ENCODE measurements at regions not wholly inside any gene's neighbourhood (a gene's known extent, or its start where the extent isn't known, plus 50 kb on each side); places are given as distances from the start of the nearest gene placed in this dataset.
A peak's percentile ranks its signal among the peaks of the same experiment; 100 is the strongest.

DNA sequence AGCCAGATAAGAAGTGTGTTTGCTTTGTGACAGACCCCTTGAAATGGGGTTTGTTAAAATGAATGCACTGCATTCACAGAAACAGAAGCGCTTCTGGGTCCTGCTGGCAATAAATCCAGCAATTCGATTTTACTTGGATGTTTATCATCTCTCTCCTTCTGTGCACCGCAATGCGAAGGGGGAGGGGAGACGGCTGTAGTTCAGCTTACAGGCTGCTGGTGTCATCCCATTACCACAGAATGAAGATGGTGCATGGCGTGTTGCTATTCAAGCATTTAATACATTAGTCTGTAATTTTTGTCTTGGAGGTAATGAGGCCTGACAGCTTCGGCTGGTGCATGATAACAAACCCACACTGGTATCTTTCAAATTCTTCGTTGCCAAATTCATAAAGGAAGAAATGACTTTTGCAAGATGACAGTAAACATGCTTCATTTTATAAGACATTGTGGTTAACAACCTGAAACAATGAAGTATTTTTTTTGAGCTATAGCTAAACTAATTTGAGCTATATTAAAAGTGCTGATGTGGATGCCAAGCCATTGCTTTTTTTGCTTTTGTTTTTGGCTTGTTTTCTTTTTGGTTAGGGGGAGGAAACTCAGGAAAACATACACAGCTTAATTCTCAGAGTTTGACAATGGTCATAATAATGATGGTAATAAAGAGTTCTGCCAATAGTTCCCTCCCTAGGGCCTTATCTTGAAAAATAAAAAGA, 418.3 kb downstream of the OTOL1 start:
- no peak for TF ChIP-seq ZNF567 (CRISPR knock-in tag; IDR thresholded peaks at IDR 0.05; ENCODE audit: borderline replicate concordance)
- no peak for TF ChIP-seq ZBTB7A (CRISPR knock-in tag; IDR thresholded peaks at IDR 0.05)
- no peak for TF ChIP-seq TCF7 (IDR thresholded peaks at IDR 0.05; ENCODE audit: low read depth)
- no peak for TF ChIP-seq CHD2 (IDR thresholded peaks at IDR 0.05; ENCODE audit: low read depth, low read length)
- no peak for TF ChIP-seq SIN3A (IDR thresholded peaks at IDR 0.05; ENCODE audit: borderline replicate concordance, low read depth, low read length)
- no peak for TF ChIP-seq RAD21 (CRISPR knock-in tag; IDR thresholded peaks at IDR 0.05)
- TF ChIP-seq, protein P1, sequence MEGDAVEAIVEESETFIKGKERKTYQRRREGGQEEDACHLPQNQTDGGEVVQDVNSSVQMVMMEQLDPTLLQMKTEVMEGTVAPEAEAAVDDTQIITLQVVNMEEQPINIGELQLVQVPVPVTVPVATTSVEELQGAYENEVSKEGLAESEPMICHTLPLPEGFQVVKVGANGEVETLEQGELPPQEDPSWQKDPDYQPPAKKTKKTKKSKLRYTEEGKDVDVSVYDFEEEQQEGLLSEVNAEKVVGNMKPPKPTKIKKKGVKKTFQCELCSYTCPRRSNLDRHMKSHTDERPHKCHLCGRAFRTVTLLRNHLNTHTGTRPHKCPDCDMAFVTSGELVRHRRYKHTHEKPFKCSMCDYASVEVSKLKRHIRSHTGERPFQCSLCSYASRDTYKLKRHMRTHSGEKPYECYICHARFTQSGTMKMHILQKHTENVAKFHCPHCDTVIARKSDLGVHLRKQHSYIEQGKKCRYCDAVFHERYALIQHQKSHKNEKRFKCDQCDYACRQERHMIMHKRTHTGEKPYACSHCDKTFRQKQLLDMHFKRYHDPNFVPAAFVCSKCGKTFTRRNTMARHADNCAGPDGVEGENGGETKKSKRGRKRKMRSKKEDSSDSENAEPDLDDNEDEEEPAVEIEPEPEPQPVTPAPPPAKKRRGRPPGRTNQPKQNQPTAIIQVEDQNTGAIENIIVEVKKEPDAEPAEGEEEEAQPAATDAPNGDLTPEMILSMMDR (CRISPR knock-in tag; IDR thresholded peaks at IDR 0.05) = peak; percentile 79
- TF ChIP-seq, protein P2, sequence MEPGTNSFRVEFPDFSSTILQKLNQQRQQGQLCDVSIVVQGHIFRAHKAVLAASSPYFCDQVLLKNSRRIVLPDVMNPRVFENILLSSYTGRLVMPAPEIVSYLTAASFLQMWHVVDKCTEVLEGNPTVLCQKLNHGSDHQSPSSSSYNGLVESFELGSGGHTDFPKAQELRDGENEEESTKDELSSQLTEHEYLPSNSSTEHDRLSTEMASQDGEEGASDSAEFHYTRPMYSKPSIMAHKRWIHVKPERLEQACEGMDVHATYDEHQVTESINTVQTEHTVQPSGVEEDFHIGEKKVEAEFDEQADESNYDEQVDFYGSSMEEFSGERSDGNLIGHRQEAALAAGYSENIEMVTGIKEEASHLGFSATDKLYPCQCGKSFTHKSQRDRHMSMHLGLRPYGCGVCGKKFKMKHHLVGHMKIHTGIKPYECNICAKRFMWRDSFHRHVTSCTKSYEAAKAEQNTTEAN (CRISPR knock-in tag; conservative IDR thresholded peaks at IDR 0.05) = no peak
- TF ChIP-seq, protein P3, sequence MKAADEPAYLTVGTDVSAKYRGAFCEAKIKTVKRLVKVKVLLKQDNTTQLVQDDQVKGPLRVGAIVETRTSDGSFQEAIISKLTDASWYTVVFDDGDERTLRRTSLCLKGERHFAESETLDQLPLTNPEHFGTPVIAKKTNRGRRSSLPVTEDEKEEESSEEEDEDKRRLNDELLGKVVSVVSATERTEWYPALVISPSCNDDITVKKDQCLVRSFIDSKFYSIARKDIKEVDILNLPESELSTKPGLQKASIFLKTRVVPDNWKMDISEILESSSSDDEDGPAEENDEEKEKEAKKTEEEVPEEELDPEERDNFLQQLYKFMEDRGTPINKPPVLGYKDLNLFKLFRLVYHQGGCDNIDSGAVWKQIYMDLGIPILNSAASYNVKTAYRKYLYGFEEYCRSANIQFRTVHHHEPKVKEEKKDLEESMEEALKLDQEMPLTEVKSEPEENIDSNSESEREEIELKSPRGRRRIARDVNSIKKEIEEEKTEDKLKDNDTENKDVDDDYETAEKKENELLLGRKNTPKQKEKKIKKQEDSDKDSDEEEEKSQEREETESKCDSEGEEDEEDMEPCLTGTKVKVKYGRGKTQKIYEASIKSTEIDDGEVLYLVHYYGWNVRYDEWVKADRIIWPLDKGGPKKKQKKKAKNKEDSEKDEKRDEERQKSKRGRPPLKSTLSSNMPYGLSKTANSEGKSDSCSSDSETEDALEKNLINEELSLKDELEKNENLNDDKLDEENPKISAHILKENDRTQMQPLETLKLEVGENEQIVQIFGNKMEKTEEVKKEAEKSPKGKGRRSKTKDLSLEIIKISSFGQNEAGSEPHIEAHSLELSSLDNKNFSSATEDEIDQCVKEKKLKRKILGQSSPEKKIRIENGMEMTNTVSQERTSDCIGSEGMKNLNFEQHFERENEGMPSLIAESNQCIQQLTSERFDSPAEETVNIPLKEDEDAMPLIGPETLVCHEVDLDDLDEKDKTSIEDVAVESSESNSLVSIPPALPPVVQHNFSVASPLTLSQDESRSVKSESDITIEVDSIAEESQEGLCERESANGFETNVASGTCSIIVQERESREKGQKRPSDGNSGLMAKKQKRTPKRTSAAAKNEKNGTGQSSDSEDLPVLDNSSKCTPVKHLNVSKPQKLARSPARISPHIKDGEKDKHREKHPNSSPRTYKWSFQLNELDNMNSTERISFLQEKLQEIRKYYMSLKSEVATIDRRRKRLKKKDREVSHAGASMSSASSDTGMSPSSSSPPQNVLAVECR (CRISPR knock-in tag; IDR thresholded peaks at IDR 0.05; ENCODE audit: borderline replicate concordance) = no peak
- no peak for TF ChIP-seq JARID2 (CRISPR knock-in tag; IDR thresholded peaks at IDR 0.05; ENCODE audit: insufficient replicate concordance)
- TF ChIP-seq, protein P4, sequence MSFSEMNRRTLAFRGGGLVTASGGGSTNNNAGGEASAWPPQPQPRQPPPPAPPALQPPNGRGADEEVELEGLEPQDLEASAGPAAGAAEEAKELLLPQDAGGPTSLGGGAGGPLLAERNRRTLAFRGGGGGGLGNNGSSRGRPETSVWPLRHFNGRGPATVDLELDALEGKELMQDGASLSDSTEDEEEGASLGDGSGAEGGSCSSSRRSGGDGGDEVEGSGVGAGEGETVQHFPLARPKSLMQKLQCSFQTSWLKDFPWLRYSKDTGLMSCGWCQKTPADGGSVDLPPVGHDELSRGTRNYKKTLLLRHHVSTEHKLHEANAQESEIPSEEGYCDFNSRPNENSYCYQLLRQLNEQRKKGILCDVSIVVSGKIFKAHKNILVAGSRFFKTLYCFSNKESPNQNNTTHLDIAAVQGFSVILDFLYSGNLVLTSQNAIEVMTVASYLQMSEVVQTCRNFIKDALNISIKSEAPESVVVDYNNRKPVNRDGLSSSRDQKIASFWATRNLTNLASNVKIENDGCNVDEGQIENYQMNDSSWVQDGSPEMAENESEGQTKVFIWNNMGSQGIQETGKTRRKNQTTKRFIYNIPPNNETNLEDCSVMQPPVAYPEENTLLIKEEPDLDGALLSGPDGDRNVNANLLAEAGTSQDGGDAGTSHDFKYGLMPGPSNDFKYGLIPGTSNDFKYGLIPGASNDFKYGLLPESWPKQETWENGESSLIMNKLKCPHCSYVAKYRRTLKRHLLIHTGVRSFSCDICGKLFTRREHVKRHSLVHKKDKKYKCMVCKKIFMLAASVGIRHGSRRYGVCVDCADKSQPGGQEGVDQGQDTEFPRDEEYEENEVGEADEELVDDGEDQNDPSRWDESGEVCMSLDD (CRISPR knock-in tag; IDR thresholded peaks at IDR 0.05; ENCODE audit: borderline replicate concordance) = no peak

All from HepG2 (cell line).